Activated T-cell treated with anti-CD3 and anti-CD28 coated beads, Interleukin-2, amount 50 U/mL, for 1 hour (primary cell): ENCODE measurements at regions not wholly inside any gene's neighbourhood (a gene's known extent, or its start where the extent isn't known, plus 50 kb on each side); places are given as distances from the start of the nearest gene placed in this dataset.

Source experiments
- DNase-seq: peaks from one replicate; pipeline ENCODE4 v3.0.0-alpha.2; 2020

DNA sequence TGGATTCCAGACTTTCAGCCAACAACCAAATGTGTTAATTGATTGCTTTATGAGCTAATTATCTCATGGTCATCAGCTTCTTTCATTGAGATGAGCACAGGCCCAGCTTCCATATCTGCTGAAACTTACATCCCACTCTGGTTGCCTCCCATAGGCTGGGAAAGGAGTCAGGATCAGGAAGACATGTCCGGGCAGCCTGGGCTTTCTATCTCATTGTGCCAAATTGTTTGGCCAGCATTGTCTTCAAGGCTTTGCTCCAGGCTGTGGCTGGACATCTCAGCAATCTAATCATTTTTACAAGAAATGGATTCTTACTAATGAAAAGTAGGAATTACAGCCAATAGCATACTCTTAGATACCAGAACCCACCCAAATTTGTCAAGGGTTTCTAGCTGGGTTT is 295.2 kb downstream of the CXCL12 start:
- no peak for DNase-seq

DNA sequence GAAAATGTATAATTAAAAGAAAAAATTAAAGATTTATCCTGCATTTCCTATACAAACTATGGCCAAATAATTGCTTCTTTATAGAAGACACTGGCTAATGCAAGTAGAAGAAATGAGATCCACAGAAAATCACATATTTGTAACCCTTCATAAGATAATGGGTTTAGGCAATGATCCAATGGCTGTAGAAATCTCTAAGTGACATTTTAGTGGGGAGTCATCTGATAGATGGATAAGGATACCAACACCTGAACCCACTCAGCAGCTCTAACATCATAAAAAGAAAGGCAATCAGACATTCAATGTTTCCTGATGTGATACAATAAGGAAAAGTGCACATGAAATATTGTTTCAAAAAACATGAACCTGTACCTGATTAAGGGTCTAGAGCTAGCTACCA is 297.5 kb downstream of the CXCL12 start:
- no peak for DNase-seq

DNA sequence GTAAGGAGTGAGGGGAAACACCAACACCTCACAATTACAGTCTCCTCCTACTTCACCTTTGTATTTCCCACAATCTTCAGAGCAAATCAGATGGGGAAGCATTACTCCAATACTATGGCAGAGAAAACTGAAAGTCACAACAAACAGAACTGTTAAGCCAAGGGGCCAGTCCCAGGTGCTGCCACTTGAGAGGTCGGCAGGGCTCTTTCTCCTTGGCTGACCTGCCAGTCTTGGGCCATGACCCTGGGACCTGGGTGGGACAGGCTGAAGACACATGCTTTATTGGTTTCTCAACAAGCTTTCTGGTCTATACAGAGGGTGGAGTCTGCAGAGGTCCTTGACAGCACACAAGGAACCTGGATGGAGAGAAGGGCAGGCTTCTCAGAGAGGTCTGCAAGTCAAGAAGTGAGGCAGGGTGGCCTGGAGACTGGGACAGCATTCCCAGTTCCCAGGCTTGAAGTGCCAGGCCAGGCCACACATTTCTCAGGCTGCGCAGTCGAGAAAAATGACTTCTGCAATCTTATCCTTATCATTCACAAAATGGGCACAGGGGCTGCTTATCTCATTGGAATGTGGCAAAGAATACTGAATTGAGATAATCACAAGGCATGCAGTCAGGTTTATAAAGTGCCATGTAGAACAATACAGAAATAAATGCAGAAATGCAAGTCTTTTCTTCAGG is 301.0 kb downstream of the CXCL12 start:
- no peak for DNase-seq

DNA sequence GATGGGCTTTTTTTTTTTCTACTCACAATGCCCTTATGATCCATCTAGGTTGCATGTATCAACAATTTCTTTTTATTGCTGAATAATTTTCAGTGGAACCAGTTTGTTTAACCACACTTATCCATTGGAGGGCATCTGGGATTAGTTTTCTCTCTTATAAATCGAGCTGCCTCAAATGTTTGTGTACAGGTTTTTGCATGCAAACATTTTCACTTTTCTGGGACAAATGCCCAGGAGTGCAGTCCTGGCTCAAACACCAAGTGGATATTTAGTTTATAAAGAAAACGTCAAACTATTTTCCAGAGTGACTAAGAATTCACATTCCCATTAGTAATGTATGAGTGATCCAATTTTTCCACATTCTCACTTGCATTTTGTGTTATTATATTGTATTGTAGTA is 313.4 kb downstream of the CXCL12 start:
- DNase-seq = no peak

DNA sequence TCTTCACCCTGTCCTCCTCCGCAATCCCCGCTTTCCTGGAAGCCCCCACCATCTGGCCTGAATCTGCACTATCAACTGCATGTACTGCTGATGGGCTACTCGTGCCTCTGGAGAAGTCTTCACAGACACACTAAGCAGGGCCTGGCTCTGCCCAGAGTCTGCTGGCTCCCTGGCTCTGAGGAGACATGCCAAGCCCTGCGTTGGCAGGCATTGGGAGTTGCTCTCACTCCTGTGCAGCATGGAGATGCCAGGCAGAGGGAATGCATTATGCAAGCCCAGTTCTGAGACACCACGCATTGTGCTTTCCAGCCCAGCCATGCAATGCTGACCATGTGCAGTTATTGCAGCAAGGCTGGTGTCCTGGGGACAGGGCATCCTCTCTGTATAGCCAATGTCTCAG is 314.6 kb downstream of the CXCL12 start:
- no peak for DNase-seq

DNA sequence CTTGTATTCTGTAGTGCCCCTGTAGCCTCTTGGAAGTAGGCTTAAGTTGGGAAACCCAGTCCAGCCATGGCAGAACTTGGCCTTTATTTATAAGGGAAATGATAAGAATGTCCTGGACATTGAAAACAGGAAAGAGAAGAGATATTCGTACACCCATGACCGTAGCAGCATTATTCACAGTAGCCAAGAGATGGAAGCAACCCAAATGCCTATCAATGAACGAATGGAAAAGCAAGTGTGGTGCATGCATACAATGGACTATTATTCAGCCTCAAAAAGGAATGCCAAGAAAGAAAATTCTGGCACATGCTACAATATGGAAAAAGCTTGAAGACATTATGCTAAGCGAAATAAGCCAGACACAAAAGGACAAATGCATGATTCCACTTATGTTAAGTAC is 315.3 kb downstream of the CXCL12 start:
- no peak for DNase-seq

DNA sequence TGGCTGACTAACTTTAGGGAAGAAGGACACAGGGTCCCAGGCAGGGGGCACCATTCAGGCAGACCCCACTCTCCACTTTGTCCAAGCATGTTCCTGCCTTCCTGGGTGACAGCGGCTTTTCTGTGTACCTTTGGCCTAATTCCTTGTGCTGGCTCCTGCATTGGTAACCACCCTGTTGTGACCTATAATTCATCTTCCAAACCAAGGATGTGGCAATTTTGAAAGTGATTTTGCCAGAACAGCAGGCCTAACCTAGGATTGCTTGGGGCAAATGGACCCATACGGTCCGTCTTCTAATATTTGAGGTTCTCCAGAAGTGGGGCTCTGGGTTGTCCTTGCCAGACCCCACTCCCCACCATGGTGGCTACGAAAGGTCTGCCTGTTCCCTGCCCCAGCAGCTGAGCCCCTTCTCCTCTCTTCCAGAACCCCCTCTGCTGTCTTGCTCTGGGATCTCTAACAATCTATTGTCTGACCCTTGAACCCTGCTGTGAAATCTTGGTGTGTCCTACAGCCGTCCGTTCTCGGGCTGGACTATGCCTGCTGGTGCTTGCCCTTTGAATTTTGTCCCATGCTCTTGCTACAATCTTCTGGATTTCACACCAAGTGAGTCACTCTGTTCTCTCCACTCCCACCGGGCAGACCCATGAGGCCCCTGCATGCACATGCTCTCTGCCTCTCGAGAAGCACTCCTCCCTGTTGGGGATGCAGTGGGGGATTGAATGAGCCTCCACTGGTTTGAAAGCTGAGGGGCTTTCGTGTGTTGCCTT is 316.0 kb downstream of the CXCL12 start:
- no peak for DNase-seq

DNA sequence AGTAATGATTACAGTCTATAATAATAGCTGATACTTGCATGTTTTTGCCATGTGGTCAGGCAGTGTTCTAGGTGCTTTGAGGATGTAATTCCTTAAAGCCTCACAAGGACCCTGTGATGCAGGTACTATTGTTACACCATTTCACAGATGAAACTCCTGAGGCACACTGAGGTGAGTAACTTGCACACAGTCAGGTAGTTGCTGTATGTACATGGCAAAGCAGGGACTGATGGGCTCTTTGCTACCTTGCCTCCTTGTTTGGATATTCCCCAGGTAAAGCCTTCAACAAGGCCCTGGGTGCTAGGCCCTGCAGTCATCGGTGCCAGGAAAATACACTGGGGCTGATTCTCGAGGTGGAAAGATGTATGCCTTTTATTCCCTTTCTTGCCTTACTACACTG is 317.5 kb downstream of the CXCL12 start:
- no peak for DNase-seq

DNA sequence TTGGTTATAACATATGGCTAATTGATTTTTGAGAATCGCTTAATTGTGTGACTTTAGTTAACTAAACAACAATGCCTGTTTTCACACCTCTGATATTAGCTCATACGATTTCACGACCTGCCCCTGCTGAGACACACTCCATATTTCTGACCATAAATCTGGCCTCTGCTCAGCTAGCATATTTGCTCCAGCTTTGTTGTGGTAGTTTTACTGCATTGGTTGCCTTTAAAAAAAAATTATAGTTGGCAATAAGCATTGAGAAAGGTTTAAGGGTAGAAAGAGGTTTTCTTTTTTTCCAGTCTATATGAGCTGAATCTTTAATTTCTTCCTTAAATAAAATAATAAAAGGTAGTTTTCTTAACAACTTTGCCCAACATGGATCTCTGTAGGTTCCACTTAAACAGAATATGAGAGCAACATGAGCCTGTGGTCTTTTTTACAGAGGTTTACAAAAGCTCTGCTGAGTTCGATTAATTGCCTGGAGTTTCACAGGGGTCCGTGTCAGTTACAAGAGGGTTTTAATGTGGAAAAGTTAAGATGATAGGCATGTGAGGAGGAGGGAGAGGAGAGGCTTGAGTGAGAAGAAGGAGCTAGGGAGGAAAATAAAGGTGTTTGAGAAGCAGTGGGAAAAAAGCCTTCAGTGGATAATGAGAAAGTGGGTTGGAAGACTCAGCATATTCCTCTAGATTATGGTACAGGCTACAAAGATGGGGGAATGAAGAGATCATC is 318.2 kb downstream of the CXCL12 start:
- DNase-seq = no peak

DNA sequence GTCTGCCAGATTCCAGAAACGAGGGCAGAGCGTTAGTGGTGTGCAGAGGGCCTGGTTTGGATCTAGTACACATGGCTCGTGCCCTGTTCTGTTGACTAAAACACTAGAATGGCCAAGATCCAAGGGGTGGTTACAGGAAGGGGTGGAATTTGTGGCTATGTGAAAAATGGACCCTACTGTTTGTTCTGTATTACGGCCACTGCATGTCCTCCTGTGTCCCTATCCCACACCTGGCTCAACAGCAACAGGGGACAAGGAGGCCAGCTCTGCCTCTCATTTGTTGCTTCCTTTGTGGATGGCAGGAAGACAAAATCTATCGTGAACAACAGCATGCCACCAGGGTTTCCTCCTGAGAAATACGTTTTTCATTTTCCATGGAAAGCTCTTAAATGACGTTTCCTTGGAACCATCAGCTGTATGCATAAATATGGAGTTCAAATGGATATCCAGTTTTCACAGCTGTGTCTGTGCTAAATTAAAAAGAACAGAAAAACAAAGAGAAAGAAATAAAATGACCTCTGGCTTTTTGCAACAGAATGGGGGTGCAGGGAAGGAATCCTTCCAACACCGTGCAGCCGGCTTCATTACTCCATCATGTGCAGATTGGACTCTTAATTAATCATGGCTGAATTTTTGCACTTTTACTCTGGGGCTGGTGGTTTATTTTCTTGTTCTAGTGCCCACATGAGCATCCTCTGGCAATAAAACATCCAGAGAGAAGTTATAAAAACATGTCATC is 318.9 kb downstream of the CXCL12 start:
- no peak for DNase-seq

DNA sequence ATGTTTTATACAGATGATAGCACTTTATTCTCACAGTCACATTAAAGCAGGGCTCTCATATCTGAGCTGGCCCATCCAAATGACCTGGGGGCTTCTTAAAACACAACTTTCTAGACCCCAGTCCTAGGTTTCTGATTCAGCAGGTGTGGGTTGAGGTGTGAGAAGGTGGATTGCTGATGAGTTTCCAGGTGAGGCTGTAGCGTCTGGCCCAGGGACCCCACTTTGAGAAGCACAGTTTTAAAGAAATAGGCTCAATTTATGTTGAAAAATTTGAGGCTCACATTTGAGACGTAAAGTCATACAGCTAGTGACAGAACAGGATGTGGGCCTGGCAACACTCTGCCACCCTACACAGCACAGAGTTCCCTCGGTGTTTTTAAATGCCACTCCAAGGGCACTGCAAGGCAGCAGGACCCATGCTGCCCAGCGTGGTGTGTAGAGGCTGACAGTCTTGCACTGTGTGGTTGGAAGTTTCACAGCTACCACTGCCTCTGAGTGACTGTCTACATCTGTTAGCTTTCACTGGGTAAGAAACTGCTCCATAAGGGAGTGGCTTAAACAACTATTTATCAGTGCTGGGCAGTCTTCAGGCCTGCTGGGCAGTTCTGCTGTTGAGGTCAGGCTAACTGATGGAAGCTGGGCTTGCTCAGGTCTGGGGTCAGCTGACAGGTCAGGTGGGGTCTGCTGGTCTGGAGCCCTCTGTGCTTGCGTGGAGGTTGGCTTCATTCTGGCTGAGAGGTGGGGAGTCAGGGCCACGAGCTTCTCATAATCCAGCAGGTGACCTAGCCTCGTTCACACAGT is 319.7 kb downstream of the CXCL12 start:
- no peak for DNase-seq

DNA sequence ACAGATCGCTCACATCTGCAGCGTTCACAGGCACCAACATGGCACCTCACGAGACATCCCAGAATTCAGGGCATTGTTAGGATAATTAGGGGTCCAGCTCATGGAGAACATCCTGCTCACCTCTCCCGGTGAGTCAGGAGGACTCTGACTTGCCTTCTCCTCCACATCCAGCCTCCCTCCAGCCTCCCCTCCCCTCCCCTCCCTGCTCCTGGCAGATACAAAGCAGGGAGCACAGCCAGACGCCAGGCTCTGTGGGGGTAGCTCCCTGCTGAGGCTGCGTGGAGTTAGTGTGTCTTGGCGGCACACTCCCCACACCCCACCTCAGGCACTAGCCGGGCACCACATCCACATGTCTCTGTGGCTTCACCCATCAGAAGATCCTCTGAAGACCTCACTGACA is 320.6 kb downstream of the CXCL12 start:
- DNase-seq = no peak

DNA sequence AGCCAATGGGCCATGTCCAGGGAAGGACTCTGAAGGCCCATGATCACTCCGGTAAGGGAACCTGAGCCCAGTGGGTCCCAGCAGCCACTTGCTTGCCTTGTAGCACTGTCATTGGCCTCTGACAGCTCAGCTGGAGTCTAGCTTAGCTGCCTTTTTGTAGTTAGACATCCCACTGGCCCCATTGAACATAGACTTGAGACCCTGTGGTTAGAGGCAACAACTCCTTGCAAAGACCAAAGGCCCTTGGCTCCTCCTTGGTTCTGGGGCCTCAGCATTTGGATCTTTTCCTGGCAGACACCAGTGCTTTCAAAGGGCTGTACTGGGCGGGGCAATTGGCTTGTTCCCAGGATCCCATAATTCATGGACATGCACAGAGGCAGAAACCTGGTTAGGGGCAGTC is 321.2 kb downstream of the CXCL12 start:
- DNase-seq = no peak

DNA sequence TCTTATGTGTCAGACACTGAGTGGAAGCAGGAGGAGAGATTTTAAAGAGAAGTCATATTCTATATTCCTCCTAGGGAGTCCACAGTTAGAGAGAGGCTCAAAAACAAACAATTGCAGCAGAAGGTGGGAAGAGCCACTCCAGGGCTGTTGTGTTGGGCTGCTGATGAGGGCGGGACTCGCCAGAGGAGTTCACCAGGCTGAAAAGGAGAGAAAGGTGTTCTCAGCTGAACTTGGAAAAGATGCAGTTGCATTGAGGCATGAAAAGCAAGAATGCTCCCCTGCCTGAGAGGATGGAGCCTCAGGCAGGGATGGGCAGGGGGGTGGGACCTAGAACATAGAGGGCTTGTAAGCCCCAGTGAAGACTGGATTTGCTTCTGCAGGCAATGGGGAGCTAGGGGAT is 324.2 kb downstream of the CXCL12 start:
- no peak for DNase-seq

DNA sequence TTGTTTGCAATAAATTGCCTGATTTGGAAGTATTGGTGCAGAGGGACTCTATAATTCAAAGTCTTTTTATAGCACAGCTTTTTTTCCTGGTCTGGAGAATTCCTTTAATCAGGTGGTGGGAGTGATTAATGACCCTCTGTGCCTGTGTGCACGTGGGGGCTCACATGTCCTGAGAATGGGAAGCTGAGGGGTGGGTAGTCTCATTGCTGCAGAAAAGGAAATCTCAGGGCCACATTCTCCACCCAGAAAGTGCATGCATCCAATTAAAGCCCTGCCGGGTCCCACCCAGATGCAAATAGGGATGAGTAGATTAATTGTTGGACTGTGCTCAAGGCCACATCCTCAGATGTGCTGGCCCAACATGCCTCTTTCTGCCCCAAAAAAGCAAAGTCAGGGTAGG is 324.7 kb downstream of the CXCL12 start:
- DNase-seq = no peak

DNA sequence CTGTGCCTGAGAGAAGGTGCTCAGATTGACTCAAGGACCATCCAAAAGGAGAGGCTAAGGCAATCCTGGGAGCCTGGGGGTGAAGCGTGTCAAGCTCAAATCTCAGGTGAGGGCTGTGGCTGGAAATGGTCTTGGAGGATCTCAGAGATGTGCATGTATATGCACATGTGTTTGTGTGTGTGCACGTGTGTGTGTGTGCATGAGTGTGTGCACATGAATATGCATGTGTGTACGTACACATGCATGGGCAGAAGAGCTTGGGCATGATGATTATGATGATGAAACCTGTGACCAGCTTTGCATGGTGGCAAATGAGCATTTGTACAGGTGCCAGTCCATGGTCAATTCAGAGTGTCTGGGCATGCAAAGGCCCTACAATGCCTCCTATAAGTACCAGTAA is 326.6 kb downstream of the CXCL12 start:
- no peak for DNase-seq

DNA sequence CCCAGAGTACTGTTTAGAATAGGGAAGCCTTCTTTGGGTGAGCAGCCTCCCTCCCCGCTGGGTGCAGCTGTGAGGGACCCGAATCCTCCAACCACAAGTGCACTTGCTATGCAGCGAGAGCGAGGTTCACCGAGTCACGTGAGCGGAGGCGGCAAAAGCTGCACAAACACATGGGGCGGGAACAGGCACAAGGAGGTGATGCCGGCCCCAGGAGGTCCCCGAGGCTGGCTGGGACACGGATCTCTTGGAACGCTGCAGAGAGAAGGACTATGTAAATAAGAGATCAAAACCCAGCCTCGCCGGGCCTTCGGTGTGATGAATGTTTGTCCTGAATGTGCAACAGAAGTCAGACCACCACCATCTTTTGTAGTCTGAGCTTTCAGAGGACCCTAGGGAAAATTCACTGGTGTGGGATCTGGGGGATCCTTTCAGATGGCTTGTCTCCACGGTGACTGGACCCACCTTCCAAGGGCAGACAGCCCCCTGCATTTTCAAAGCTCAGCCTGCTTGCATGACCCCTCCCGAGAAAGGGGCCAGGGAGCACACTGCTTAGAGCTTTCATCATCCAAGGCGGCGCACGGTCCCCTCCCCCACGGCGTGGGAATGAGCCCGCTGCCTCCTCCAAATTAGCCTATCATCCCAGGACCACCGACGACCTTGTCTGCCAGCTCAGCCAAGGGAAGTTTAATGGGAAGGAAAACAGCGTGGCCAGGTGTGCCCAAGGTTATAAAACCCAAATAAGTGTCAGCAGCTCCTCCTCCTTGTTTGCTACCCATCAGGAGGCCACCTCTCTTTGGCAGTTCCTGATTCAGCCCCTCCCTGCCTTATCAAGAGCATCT is 327.7 kb downstream of the CXCL12 start:
- DNase-seq = no peak

DNA sequence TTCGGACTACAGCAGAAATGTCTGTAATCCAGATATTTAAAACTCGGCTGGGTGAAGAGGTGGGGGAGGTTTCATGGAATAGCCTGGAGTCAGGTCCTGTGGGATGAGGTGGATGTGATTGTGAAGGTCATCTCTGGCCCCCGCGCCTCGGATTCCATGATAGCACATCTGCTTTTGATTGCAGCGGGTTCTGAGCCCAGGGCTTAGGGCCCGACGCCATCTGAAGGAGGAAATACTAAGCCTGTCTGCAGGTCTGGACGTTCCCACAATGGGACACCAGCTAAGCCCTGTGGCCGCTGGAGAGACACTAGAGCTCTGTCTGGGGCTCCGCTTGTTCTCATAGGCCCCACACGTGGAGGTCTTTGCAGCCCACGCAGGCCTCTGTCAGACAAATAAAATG is 328.7 kb downstream of the CXCL12 start:
- no peak for DNase-seq

DNA sequence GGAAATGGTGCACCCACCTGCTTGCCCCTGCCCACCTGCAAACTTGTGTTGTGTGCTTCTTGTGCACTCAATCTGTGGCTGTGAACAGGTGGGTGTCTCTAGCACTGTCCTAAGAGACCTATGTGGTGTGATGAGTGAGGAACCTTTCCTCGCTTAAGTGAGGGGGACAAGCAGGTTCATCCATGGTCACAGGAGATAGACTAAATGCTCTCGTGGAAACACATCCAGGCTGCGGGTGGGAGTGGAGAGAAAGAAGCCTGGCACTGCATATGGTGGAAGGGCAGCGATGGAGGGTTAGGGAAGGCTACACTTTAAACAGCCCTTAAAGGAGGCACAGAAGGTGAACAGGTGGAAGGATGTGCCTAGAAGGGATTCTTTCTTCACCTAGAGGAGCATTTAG is 330.9 kb downstream of the CXCL12 start:
- no peak for DNase-seq

DNA sequence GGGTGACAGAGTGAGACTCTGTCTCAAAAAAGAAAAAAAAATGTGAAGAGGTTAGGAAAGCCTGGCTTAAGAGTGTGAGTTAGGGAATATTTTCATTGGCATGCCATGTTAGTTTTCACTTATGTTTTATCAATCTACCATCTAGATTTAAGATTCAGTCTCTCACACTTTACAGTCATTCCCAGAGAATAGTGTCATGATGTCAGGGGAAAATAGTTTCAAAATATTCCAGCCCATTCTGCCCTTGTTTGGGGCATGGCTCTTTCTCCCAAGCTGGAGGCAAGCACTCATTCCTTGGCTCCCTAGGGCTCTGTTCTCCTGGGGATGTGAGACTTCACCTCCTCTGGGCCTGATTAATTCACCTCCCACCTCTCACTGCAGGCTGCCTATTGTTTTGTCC is 331.5 kb downstream of the CXCL12 start:
- DNase-seq = no peak

DNA sequence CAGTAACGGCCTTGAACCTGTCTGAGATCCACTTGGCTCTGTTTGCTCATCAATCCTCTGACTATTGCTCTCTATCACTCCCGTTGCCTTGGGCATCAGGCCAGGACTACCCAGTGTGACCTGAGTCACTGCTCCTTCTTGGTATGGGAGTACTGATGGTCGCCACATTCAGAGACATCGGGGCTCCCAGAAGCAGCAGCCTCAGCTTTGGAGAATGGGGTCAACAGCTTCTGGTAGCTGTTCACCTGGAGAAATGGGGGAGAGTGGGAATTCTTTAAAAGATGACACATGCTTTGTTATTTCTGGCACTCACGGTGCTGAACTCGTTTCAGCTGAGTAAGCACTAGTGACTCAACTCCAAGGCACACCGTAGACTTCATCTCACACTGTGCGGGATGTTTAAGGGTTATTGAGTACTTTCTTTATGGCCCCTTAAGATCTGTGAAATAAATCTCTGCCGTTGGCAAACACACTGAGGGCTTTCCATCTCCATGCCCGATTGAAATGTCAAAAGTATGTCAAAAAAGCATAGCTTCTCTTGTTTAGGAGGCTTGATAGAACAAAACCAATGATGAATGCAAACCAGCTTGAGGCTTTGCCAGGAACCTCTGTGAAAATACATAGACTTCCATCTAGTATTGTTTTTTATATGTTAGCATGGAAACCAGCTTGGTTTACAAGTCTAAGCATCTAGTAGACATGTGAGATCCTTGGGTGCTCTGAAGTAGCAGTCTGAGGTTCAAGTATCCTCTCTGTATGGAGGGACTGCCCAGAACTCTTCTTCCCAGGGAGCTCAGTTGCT is 333.1 kb downstream of the CXCL12 start:
- no peak for DNase-seq
